ENCODE measurements at regions not wholly inside any gene's neighbourhood (a gene's known extent, or its start where the extent isn't known, plus 50 kb on each side); places are given as distances from the start of the nearest gene placed in this dataset.

- Histone ChIP-seq H3K27me3 (ENCODE audit: control insufficient read depth, insufficient read depth, low read length) (no peaks in the 10 kb centered on the region), H3K4me3 (ENCODE audit: low read depth in 2 of 2, low read length in 2 of 2) (no peak overlapping the region), H3K9me3 (ENCODE audit: control insufficient read depth, insufficient read depth, low read depth, low read length) (no peaks in the 10 kb centered on the region), H3K27ac (ENCODE audit: low read length) (no peak overlapping the region), H3K36me3 (ENCODE audit: control insufficient read depth, insufficient read depth, low read length) (no peaks in the 10 kb centered on the region), H3K4me1 (ENCODE audit: control insufficient read depth, insufficient read depth, low read length) (no peaks in the 10 kb centered on the region)
- intact Hi-C loops (cut with micrococcal nuclease; ENCODE audit: unreplicated experiment) = no loop called here
- no peak for TF ChIP-seq SIN3A (IDR thresholded peaks at IDR 0.05; ENCODE audit: borderline replicate concordance, insufficient read depth, low read depth, low read length)
- TF ChIP-seq POLR2AphosphoS5 (IDR thresholded peaks at IDR 0.05; ENCODE audit: low read depth, low read length) = no peak
- no peak for TF ChIP-seq TCF7L2 (IDR thresholded peaks at IDR 0.05; ENCODE audit: low read depth, low read length)
- TF ChIP-seq CTCF (IDR thresholded peaks at IDR 0.05) = no peak
- TF ChIP-seq, protein P1, sequence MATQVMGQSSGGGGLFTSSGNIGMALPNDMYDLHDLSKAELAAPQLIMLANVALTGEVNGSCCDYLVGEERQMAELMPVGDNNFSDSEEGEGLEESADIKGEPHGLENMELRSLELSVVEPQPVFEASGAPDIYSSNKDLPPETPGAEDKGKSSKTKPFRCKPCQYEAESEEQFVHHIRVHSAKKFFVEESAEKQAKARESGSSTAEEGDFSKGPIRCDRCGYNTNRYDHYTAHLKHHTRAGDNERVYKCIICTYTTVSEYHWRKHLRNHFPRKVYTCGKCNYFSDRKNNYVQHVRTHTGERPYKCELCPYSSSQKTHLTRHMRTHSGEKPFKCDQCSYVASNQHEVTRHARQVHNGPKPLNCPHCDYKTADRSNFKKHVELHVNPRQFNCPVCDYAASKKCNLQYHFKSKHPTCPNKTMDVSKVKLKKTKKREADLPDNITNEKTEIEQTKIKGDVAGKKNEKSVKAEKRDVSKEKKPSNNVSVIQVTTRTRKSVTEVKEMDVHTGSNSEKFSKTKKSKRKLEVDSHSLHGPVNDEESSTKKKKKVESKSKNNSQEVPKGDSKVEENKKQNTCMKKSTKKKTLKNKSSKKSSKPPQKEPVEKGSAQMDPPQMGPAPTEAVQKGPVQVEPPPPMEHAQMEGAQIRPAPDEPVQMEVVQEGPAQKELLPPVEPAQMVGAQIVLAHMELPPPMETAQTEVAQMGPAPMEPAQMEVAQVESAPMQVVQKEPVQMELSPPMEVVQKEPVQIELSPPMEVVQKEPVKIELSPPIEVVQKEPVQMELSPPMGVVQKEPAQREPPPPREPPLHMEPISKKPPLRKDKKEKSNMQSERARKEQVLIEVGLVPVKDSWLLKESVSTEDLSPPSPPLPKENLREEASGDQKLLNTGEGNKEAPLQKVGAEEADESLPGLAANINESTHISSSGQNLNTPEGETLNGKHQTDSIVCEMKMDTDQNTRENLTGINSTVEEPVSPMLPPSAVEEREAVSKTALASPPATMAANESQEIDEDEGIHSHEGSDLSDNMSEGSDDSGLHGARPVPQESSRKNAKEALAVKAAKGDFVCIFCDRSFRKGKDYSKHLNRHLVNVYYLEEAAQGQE (IDR thresholded peaks at IDR 0.05; ENCODE audit: insufficient read depth in 1 of 2, low read depth in 2 of 2, low read length in 1 of 2) = no peak
- in situ Hi-C loops (cut with HindIII; ENCODE audit: low pct_unique_long_range_greater_than_20kb, low sequenced_read_pairs) = no loop called here
- BruUV-seq (replicated peaks) = no TSS peak
- DNase-seq (ENCODE audit: low read depth, low spot score) (no peak), ATAC-seq (no peak)
- ChIA-PET CTCF (no interaction called here), POLR2A (no interaction called here)
These were observed 125.3 kb downstream of the GLUD2 start for GRCh38 chrX:121172703-121173102.

DNA sequence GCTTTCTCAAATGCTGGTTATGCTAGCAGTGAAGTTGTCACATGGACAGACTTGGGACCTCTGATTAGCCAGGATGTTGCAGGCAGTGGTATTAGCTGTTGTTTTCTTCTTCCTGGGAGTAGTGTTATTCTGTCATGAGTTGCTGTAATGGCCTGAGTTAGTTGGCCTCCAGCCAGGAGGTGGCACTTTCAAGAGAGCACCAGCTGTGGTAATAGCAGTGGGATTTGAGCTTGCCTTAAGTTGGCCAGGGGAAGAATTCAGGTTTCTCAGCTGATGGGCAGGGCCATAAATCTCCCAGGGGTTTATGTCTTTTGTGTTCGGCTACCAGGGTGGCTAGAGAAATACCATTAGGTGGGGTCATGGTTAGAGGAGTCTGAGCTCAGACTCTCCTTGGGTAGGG lies 132.6 kb downstream of the GLUD2 start:
- no peaks in the 10 kb centered on the region for H3K4me1 ChIP-seq (ENCODE audit: control insufficient read depth, insufficient read depth, low read length)
- H3K9me3 ChIP-seq (ENCODE audit: control insufficient read depth, insufficient read depth, low read depth, low read length) = no peaks in the 10 kb centered on the region
- H3K27ac ChIP-seq (ENCODE audit: low read length) = no peak overlapping the region
- H3K4me3 ChIP-seq (ENCODE audit: low read depth in 2 of 2, low read length in 2 of 2) = no peak overlapping the region
- no peaks in the 10 kb centered on the region for H3K36me3 ChIP-seq (ENCODE audit: control insufficient read depth, insufficient read depth, low read length)
- CTCF ChIA-PET = no interaction called here
- DNase-seq (ENCODE audit: low read depth, low spot score) = no peak
- no peaks in the 10 kb centered on the region for H3K27me3 ChIP-seq (ENCODE audit: control insufficient read depth, insufficient read depth, low read length)
- intact Hi-C loops (cut with micrococcal nuclease; ENCODE audit: unreplicated experiment) (no loop called here), in situ Hi-C loops (cut with HindIII; ENCODE audit: low pct_unique_long_range_greater_than_20kb, low sequenced_read_pairs) (no loop called here)
- ATAC-seq = no peak
- POLR2A ChIA-PET = no interaction called here
- TF ChIP-seq POLR2AphosphoS5 (IDR thresholded peaks at IDR 0.05; ENCODE audit: low read depth, low read length) (no peak), SIN3A (IDR thresholded peaks at IDR 0.05; ENCODE audit: borderline replicate concordance, insufficient read depth, low read depth, low read length) (no peak), CTCF (IDR thresholded peaks at IDR 0.05) (no peak), TCF7L2 (IDR thresholded peaks at IDR 0.05; ENCODE audit: low read depth, low read length) (no peak)
- TF ChIP-seq, protein P1 (IDR thresholded peaks at IDR 0.05; ENCODE audit: insufficient read depth in 1 of 2, low read depth in 2 of 2, low read length in 1 of 2) = no peak
- BruUV-seq (replicated peaks) = no TSS peak

Data from Panc1 (cell line).